DND-41 (cell line): ENCODE measurements at regions not wholly inside any gene's neighbourhood (a gene's known extent, or its start where the extent isn't known, plus 50 kb on each side); places are given as distances from the start of the nearest gene placed in this dataset.

Experiments
- ATAC-seq: fragments of 200-7000 bp; cut with Tn5 transposase; 3 replicates; pipeline ENCODE4 v1.9.1; 2021; ENCODE audit warnings: low read depth; ENCODE audit not compliant: insufficient read depth
- DNase-seq: peaks from one replicate; pipeline ENCODE4 v3.0.0-alpha.2; 2020
- H2AFZ ChIP-seq: 2 replicates; pipeline ENCODE4 v1.6.0; 2012; ENCODE audit warnings: low read depth, low read length
- H3K27ac ChIP-seq: 2 replicates; pipeline ENCODE4 v1.5.1; 2012; ENCODE audit warnings: low read length, inconsistent platforms
- H3K27me3 ChIP-seq: fragments of 200-600 bp; sonication (generic); 2 replicates; pipeline ENCODE4 v1.6.0; 2012; ENCODE audit warnings: low read length, mild to moderate bottlenecking, inconsistent platforms; ENCODE audit not compliant: insufficient read depth, poor library complexity
- H3K36me3 ChIP-seq: 2 replicates; pipeline ENCODE4 v1.5.1; 2012; ENCODE audit warnings: low read length, inconsistent platforms; ENCODE audit not compliant: insufficient read depth
- H3K4me1 ChIP-seq: 2 replicates; pipeline ENCODE4 v1.5.1; 2012; ENCODE audit warnings: mild to moderate bottlenecking, low read length; ENCODE audit not compliant: insufficient read depth
- H3K4me2 ChIP-seq: 2 replicates; pipeline ENCODE4 v1.6.0; 2012; ENCODE audit warnings: mild to moderate bottlenecking, moderate library complexity, low read length, inconsistent platforms; ENCODE audit not compliant: insufficient read depth
- H3K4me3 ChIP-seq, 2 experiments: fragments of 200-600 bp in 1 of 2; shearing (Covaris generic) in 1 of 2; 2 replicates each; pipeline ENCODE4 v1.5.1; 2012 to 2016; ENCODE audit warnings: inconsistent platforms in 2 of 2, low read length in 2 of 2, mild to moderate bottlenecking in 2 of 2, low read depth in 1 of 2, moderate library complexity in 1 of 2
- H3K79me2 ChIP-seq: 2 replicates; pipeline ENCODE4 v1.6.0; 2012; ENCODE audit warnings: low read length, inconsistent platforms; ENCODE audit not compliant: insufficient read depth
- H3K9ac ChIP-seq: 2 replicates; pipeline ENCODE4 v1.6.0; 2012; ENCODE audit warnings: low read depth, mild to moderate bottlenecking, inconsistent platforms, low read length, moderate library complexity
- H3K9me3 ChIP-seq: 2 replicates; pipeline ENCODE4 v1.5.1; 2012; ENCODE audit warnings: low read length, moderate library complexity, mild to moderate bottlenecking, inconsistent platforms; ENCODE audit not compliant: insufficient read depth, severe bottlenecking
- H4K20me1 ChIP-seq: 2 replicates; pipeline ENCODE4 v1.6.0; 2012; ENCODE audit warnings: low read length; ENCODE audit not compliant: insufficient read depth
- EZH2 ChIP-seq: IDR thresholded peaks from 3 replicates; pipeline ENCODE4 v1.6.1; 2012; ENCODE audit warnings: borderline replicate concordance, low read depth, mild to moderate bottlenecking, moderate library complexity, low read length, inconsistent platforms; ENCODE audit not compliant: severe bottlenecking
- TF ChIP-seq, protein P1 (sequence below): IDR thresholded peaks from 2 replicates; pipeline ENCODE4 v1.5.1; 2012; ENCODE audit warnings: borderline replicate concordance, low read length, moderate library complexity, mild to moderate bottlenecking; ENCODE audit not compliant: poor library complexity, severe bottlenecking; ENCODE audit errors: extremely low read depth

DNA sequence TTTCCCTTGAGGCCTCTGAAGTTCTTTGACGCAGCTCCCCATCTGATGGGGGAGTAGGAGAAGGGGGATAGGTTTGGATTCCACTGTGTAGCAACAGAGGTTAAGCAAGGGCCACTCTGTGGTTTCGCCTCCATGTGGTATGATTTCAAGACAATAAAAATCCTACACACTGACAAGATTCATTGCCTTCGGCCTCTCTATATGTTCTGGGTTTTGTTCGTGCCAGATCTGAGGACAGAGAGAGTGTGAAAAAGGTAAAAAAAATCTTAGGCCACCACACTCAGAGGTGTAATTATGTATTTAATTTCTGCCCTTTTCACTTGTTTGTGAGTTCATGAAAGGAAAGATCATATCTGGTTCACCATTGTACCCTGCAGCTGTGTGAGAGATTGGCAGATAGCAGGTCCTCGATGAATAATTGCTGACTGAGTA, 715.2 kb upstream of the ZNF608 start:
- H3K9ac ChIP-seq, result no peak overlapping the region
- no peak overlapping the region for H3K4me2 ChIP-seq
- H3K9me3 ChIP-seq, result peaks cover 9% of the 10 kb centered on the region
- TF ChIP-seq, protein P1, sequence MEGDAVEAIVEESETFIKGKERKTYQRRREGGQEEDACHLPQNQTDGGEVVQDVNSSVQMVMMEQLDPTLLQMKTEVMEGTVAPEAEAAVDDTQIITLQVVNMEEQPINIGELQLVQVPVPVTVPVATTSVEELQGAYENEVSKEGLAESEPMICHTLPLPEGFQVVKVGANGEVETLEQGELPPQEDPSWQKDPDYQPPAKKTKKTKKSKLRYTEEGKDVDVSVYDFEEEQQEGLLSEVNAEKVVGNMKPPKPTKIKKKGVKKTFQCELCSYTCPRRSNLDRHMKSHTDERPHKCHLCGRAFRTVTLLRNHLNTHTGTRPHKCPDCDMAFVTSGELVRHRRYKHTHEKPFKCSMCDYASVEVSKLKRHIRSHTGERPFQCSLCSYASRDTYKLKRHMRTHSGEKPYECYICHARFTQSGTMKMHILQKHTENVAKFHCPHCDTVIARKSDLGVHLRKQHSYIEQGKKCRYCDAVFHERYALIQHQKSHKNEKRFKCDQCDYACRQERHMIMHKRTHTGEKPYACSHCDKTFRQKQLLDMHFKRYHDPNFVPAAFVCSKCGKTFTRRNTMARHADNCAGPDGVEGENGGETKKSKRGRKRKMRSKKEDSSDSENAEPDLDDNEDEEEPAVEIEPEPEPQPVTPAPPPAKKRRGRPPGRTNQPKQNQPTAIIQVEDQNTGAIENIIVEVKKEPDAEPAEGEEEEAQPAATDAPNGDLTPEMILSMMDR, result no peak
- TF ChIP-seq EZH2, result no peak
- no peak overlapping the region for H3K27ac ChIP-seq
- peaks cover 7% of the 10 kb centered on the region for H3K4me1 ChIP-seq
- H4K20me1 ChIP-seq, result no peaks in the 10 kb centered on the region
- 0 out of 3 replicates have a peak, but pooled peaks have one; percentile 22 for ATAC-seq
- no peak overlapping the region for H2AFZ ChIP-seq
- no peaks in the 10 kb centered on the region for H3K79me2 ChIP-seq
- no peaks in the 10 kb centered on the region for H3K27me3 ChIP-seq
- H3K4me3 ChIP-seq, result no peak overlapping the region
- no peak for DNase-seq
- no peaks in the 10 kb centered on the region for H3K36me3 ChIP-seq

GRCh38 chr5:125463466-125464092, 717.1 kb upstream of the ZNF608 start:
- no peak for TF ChIP-seq EZH2
- TF ChIP-seq, protein P1, result no peak
- no peaks in the 10 kb centered on the region for H3K79me2 ChIP-seq
- H3K4me3 ChIP-seq, result no peak overlapping the region
- H3K27me3 ChIP-seq, result no peaks in the 10 kb centered on the region
- H2AFZ ChIP-seq, result no peak overlapping the region
- no peaks in the 10 kb centered on the region for H3K36me3 ChIP-seq
- no peak overlapping the region for H3K4me2 ChIP-seq
- ATAC-seq (no peak), DNase-seq (no peak)
- H3K9me3 ChIP-seq, result no peaks in the 10 kb centered on the region
- H4K20me1 ChIP-seq, result no peaks in the 10 kb centered on the region
- no peak overlapping the region for H3K9ac ChIP-seq
- H3K27ac ChIP-seq, result no peak overlapping the region
- peaks cover 7% of the 10 kb centered on the region for H3K4me1 ChIP-seq

- H3K4me2 ChIP-seq, result no peak overlapping the region
- DNase-seq, result no peak
Measured at GRCh38 chr5:125464847-125465432, 718.5 kb upstream of the ZNF608 start.

More at GRCh38 chr5:125464847-125465432, 718.5 kb upstream of the ZNF608 start:
- TF ChIP-seq, protein P1, result no peak
- no peak for TF ChIP-seq EZH2
- H3K27me3 ChIP-seq, result no peaks in the 10 kb centered on the region
- ATAC-seq, result no peak
- no peak overlapping the region for H3K9ac ChIP-seq
- H3K9me3 ChIP-seq, result no peaks in the 10 kb centered on the region
- no peaks in the 10 kb centered on the region for H4K20me1 ChIP-seq
- H3K27ac ChIP-seq, result no peak overlapping the region
- no peak overlapping the region for H2AFZ ChIP-seq
- no peaks in the 10 kb centered on the region for H3K36me3 ChIP-seq
- H3K79me2 ChIP-seq, result no peaks in the 10 kb centered on the region
- H3K4me1 ChIP-seq, result peaks cover 7% of the 10 kb centered on the region
- no peak overlapping the region for H3K4me3 ChIP-seq
